OCI-LY1 (cell line): ENCODE measurements at regions not wholly inside any gene's neighbourhood (a gene's known extent, or its start where the extent isn't known, plus 50 kb on each side); places are given as distances from the start of the nearest gene placed in this dataset.

Experiments used
- H2AFZ ChIP-seq: fragments of 200-600 bp; sonication (generic), shearing (Covaris generic); 2 replicates; pipeline ENCODE4 v1.6.0; 2014; ENCODE audit warnings: antibody characterized with exemption, mild to moderate bottlenecking, low read length
- H3F3A ChIP-seq: fragments of 200-600 bp; sonication (generic), shearing (Covaris generic); 2 replicates; pipeline ENCODE4 v1.6.0; 2014; ENCODE audit warnings: mild to moderate bottlenecking, antibody characterized with exemption, low read length, moderate library complexity; ENCODE audit not compliant: insufficient read depth
- H3K27ac ChIP-seq: fragments of 200-600 bp; sonication (generic); 2 replicates; pipeline ENCODE4 v1.5.1; 2014; ENCODE audit warnings: low read length, mixed run types, mild to moderate bottlenecking, low read depth; ENCODE audit not compliant: poor library complexity, severe bottlenecking
- H3K27me3 ChIP-seq: fragments of 200-600 bp; sonication (generic); 2 replicates; pipeline ENCODE4 v1.6.0; 2014; ENCODE audit warnings: antibody characterized with exemption, mild to moderate bottlenecking, low read length, moderate library complexity; ENCODE audit not compliant: insufficient read depth
- H3K36me3 ChIP-seq: fragments of 200-600 bp; sonication (generic); 2 replicates; pipeline ENCODE4 v1.6.1; 2014; ENCODE audit warnings: mild to moderate bottlenecking, antibody characterized with exemption, low read length, moderate library complexity, mixed read lengths; ENCODE audit not compliant: insufficient read depth
- H3K4me1 ChIP-seq: fragments of 200-600 bp; sonication (generic); 2 replicates; pipeline ENCODE4 v1.5.1; 2014; ENCODE audit warnings: mild to moderate bottlenecking, low read length, moderate library complexity; ENCODE audit not compliant: insufficient read depth, severe bottlenecking
- H3K4me2 ChIP-seq: fragments of 200-600 bp; sonication (generic), shearing (Covaris generic); 2 replicates; pipeline ENCODE4 v1.6.1; 2014; ENCODE audit warnings: low read length
- H3K4me3 ChIP-seq: fragments of 200-600 bp; sonication (generic); 2 replicates; pipeline ENCODE4 v1.5.1; 2014; ENCODE audit warnings: low read length, low read depth, mild to moderate bottlenecking, mixed read lengths; ENCODE audit not compliant: poor library complexity, severe bottlenecking
- H3K79me2 ChIP-seq: fragments of 200-600 bp; shearing (Covaris generic); 2 replicates; pipeline ENCODE4 v1.6.1; 2016; ENCODE audit warnings: mixed run types, low read length, mixed read lengths; ENCODE audit not compliant: insufficient read depth
- H3K9ac ChIP-seq: fragments of 200-600 bp; sonication (generic), shearing (Covaris generic); 2 replicates; pipeline ENCODE4 v1.6.1; 2014; ENCODE audit warnings: mild to moderate bottlenecking, low read length, mixed read lengths
- H3K9me2 ChIP-seq: fragments of 200-600 bp; sonication (generic), shearing (Covaris generic); 2 replicates; pipeline ENCODE4 v1.6.1; 2014; ENCODE audit warnings: low read depth, mild to moderate bottlenecking, low read length, mixed read lengths
- H3K9me3 ChIP-seq: fragments of 200-600 bp; shearing (Covaris generic); 2 replicates; pipeline ENCODE4 v1.6.1; 2014; ENCODE audit warnings: low read length, mixed read lengths
- H4K20me1 ChIP-seq: fragments of 200-600 bp; sonication (generic), shearing (Covaris generic); 2 replicates; pipeline ENCODE4 v1.6.0; 2016; ENCODE audit warnings: mild to moderate bottlenecking, low read length; ENCODE audit not compliant: insufficient read depth
- EZH2 ChIP-seq: fragments of 200-600 bp; sonication (generic), shearing (Covaris generic); IDR thresholded peaks from 2 replicates; pipeline ENCODE4 v1.8.0; 2017; ENCODE audit warnings: borderline replicate concordance, mixed run types, mild to moderate bottlenecking, antibody characterized with exemption, low read length, moderate library complexity, mixed read lengths
- TF ChIP-seq, protein P1 (sequence below): fragments of 200-600 bp; sonication (generic), shearing (Covaris generic); IDR thresholded peaks from 2 replicates; pipeline ENCODE4 v1.5.1; 2017; ENCODE audit warnings: mild to moderate bottlenecking, antibody characterized with exemption, low read length, moderate library complexity, mixed read lengths

DNA sequence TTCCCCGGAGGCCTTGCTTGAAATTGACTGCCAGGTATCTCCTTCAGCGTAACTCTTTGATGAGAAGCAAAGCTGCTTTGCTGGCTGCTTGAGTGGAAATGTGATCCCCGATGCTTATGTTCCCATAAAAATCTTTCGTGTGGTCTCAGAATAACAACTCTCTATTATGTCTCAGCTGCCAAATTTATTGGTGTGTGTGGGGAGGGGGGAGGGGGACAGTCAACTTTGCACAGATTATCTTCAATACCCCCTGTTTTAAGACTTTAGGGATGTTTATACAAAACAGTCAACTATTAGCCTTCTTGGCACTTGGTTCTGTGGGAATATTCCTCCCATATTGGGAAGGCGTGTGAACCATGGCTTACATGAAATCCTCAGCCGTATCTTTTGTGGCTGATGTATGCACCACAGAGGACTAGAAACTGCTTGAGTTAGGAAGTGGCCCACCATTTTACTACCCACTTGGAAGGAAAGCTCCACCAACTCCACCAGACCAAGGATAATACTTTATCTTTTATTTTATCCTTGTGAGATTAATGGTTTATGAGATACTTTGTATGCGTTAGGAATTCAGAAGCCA is 101.5 kb upstream of the SLC24A3 start:
- Histone ChIP-seq H3K79me2 (no peaks in the 10 kb centered on the region), H3K9ac (no peak overlapping the region), H3F3A (no peaks in the 10 kb centered on the region), H2AFZ (no peak overlapping the region), H3K27ac (no peak overlapping the region), H3K36me3 (no peaks in the 10 kb centered on the region), H3K9me3 (no peaks in the 10 kb centered on the region), H3K4me1 (no peaks in the 10 kb centered on the region), H3K27me3 (no peaks in the 10 kb centered on the region), H3K4me2 (no peak overlapping the region), H3K9me2 (no peaks in the 10 kb centered on the region), H4K20me1 (no peaks in the 10 kb centered on the region), H3K4me3 (no peak overlapping the region)
- TF ChIP-seq, protein P1, sequence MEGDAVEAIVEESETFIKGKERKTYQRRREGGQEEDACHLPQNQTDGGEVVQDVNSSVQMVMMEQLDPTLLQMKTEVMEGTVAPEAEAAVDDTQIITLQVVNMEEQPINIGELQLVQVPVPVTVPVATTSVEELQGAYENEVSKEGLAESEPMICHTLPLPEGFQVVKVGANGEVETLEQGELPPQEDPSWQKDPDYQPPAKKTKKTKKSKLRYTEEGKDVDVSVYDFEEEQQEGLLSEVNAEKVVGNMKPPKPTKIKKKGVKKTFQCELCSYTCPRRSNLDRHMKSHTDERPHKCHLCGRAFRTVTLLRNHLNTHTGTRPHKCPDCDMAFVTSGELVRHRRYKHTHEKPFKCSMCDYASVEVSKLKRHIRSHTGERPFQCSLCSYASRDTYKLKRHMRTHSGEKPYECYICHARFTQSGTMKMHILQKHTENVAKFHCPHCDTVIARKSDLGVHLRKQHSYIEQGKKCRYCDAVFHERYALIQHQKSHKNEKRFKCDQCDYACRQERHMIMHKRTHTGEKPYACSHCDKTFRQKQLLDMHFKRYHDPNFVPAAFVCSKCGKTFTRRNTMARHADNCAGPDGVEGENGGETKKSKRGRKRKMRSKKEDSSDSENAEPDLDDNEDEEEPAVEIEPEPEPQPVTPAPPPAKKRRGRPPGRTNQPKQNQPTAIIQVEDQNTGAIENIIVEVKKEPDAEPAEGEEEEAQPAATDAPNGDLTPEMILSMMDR = no peak
- TF ChIP-seq EZH2 = no peak

DNA sequence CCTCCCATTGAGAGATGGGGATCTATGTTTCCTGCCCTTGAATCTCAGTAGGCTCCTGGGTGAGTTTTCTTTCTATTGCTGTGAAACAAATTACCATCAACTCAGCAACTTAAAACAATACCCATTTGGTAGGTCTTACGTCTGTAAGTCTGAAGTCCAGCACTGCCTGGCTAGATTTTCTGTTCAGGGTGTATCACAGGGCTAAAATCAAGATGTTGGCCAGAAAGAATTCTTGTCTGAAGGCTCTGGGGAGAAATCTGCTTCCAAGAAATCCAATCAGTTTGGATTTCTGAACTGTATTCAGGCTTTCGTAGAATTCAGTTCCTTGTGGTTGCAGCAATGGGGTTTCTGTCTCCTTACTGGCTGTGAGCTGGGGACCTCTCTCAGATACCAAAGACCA is 99.6 kb upstream of the SLC24A3 start:
- Histone ChIP-seq H4K20me1 (no peaks in the 10 kb centered on the region), H3K9me2 (no peaks in the 10 kb centered on the region), H3K27ac (no peak overlapping the region), H2AFZ (no peak overlapping the region), H3K36me3 (no peaks in the 10 kb centered on the region), H3K27me3 (no peaks in the 10 kb centered on the region), H3K9ac (no peak overlapping the region), H3K4me1 (no peaks in the 10 kb centered on the region), H3K79me2 (no peaks in the 10 kb centered on the region), H3K4me3 (no peak overlapping the region), H3K4me2 (no peak overlapping the region), H3F3A (no peaks in the 10 kb centered on the region), H3K9me3 (no peaks in the 10 kb centered on the region)
- no peak for TF ChIP-seq EZH2
- TF ChIP-seq, protein P1 = no peak

DNA sequence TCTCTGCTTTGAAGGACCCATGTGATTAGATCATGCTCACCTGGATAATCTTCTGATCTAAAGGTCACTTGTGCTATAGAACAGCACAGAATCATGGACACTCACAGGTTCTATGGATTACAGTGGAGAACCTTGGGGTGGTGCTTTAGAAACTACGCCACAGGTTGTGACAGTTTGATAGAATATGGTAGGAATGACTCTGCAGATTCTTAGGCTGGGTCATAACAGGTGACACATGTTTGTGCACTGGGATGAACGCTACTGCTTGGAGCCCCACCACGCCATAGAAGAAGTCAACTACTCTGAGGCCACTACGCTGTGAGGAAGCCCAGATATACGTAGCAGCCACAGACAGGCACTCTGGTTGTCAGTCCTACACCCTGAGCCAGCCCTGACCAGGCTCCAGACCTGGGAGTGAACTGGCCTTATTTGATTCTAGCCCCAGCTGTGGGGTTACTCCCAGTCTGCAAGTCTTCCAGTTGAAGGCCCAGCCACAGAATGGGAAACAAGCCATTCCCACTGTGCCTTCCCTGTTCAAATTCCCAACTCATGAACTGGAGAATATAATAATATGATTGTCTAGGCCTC is 99.0 kb upstream of the SLC24A3 start:
- Histone ChIP-seq H3K36me3 (no peaks in the 10 kb centered on the region), H3K27ac (no peak overlapping the region), H3K4me2 (no peak overlapping the region), H3K9me2 (no peaks in the 10 kb centered on the region), H3K79me2 (no peaks in the 10 kb centered on the region), H3F3A (no peaks in the 10 kb centered on the region), H3K9me3 (no peaks in the 10 kb centered on the region), H3K27me3 (no peaks in the 10 kb centered on the region), H3K9ac (no peak overlapping the region), H3K4me3 (no peak overlapping the region), H4K20me1 (no peaks in the 10 kb centered on the region), H2AFZ (no peak overlapping the region), H3K4me1 (no peaks in the 10 kb centered on the region)
- TF ChIP-seq, protein P1 = no peak
- TF ChIP-seq EZH2 = no peak
